AML-193 (cell line): ENCODE measurements at regions not wholly inside any gene's neighbourhood (a gene's known extent, or its start where the extent isn't known, plus 50 kb on each side); places are given as distances from the start of the nearest gene placed in this dataset.
"Not testable (repeated sequence)": the region's sequence is repeated elsewhere in the genome, so short reads cannot be mapped to it uniquely, and the experiment has no call there.

Experiments
- DNase-seq, 2 experiments: peaks; one replicate each; lab custom pipeline; 2025; lab: John Stamatoyannopoulos, UW

DNA sequence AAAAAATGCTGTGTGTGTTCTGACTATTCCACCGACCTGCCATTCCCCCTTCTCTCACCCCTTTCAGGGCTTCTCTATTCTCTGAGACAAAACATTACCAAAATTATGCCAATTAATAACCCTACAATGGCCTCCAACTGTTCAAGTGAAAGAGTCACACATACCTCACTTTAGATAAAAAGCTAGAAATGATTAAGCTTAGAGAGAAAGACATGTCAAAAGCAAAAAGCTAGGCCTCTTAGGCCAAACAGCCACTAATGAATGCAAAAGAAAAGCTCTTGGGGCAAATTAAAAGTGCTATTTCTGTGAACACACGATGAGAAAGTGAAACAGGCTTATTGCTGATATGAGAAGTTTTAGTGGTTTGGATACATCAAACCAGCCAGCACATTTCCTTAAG, 279.6 kb upstream of the GRAMD2B start:
- no peak for DNase-seq

DNA sequence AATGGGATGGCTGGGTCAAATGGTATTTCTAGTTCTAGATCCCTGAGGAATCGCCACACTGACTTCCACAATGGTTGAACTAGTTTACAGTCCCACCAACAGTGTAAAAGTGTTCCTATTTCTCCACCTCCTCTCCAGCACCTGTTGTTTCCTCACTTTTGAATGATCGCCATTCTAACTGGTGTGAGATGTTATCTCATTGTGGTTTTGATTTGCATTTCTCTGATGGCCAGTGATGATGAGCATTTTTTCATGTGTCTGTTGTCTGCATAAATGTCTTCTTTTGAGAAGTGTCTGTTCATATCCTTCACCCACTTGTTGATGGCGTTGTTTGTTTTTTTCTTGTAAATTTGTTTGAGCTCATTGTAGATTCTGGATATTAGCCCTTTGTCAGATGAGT, 272.9 kb upstream of the GRAMD2B start:
- not testable (repeated sequence) for DNase-seq

DNA sequence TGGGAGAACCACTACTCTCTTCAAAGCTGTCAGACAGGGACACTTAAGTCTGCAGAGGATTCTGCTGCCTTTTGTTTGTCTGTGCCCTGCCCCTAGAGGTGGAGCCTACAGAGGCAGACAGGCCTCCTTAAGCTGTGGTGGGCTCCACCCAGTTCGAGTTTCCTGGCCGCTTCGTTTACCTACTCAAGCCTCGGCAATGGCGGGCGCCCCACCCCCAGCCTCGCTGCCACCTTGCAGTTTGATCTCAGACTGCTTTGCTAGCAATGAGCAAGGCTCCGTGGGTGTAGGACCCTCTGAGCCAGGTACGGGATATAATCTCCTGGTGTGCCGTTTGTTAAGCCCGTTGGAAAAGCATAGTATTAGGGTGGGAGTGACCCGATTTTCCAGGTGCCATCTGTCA, 267.9 kb upstream of the GRAMD2B start:
- not testable (repeated sequence) for DNase-seq

DNA sequence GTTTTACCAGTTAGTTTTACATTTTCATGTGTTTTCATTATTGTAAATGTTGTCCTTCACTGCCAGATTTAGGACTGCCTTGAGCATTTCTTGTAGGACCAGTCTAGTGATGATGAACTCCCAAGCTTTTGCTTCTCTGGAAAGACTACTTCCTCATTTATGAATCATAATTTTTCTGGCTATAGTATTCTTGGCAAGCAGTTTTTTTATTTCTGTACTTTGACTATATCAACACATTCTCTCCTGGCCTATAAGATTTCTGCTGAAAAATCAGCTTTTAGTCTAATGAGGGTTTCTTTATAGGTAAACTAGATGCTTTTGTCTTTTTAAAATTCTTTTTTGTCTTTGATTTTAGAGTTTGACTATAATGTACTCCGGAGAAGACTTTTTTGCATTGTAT, 256.8 kb upstream of the GRAMD2B start:
- DNase-seq, result no peak

- no peak for DNase-seq
Measured at GRCh38 chr5:126168785-126169184, 254.4 kb upstream of the GRAMD2B start.

DNA sequence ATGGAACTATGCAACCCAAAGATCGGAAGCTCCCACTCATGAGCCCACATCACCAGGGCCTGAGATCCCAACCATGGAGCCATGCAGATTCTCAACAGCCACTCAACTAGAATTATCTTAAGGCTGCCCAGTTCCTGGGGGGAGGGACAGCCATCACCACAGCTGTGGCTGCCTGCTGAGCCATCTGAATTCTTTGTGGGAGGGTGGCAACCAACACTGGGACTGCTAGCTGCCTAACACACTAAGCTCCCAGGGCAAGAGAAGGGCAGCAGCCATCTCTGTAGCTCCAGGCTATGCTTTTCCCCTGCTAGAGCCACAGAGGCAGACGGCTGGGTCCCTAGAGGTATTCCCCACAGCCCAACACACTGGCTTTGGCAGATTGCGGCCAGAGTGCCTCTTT, 251.3 kb upstream of the GRAMD2B start:
- no peak for DNase-seq

DNA sequence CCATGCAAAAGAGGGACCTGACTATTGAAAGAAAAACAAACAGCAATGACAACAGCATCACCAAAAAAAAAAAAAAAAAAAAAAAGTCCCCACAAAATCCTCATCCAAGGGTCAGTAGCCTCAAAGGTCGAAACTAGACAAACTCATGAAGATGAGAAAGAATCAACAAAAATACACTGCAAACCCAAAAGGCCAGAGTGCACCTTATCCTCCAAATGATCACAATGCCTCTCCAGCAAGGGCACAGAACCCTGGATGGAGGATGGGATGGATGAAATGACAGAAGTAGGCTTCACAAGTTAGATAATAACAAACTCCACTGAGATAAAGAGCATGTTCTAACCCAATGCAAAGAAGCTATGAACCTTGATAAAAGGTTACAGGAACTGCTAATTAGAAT, 250.4 kb upstream of the GRAMD2B start:
- no peak for DNase-seq

GRCh38 chr5:126178521-126178920, 244.7 kb upstream of the GRAMD2B start:
- DNase-seq, result no peak

GRCh38 chr5:126182971-126183695, 240.1 kb upstream of the GRAMD2B start:
- no peak for DNase-seq

DNA sequence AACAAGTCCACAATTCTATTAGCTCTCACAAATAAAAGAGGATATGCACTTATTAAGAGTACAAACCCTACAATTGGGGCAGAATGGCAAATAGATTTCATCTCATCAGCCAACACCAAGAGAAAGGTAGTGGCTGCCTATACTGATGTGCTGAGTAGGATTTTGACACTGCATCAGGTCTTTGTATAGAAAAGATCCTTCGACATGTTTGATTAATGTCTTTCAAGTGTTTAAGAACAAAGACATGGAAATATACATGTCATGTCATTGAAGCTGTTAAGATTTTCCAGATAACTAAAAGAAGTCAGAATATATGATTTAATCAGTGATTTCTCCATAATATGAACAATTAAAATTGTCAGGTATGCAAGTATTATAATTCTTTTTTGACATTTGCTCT, 238.7 kb upstream of the GRAMD2B start:
- no peak for DNase-seq

GRCh38 chr5:126186210-126186609, 237.0 kb upstream of the GRAMD2B start:
- DNase-seq, result no peak

- no peak for DNase-seq
Measured at GRCh38 chr5:126188804-126189203, 234.4 kb upstream of the GRAMD2B start.

DNA sequence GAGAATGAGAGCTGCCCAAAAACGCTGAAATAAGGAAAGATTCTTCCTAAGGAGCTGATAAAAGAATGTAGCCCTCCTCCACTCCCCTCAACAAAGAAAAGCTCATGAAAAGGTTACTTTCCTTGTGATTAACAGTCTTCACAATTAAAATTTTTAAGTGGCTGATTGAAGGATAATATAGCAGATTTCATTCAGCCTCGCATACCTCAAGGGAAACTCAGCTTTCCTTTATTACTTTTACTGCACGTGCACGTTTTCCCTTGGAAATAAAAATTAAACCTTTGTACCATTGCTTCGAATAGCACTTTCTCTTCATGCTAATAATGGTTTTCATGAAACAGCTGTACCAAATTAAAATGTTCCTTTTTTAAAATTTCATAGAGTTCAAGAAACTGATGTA, 234.0 kb upstream of the GRAMD2B start:
- DNase-seq, result no peak

DNA sequence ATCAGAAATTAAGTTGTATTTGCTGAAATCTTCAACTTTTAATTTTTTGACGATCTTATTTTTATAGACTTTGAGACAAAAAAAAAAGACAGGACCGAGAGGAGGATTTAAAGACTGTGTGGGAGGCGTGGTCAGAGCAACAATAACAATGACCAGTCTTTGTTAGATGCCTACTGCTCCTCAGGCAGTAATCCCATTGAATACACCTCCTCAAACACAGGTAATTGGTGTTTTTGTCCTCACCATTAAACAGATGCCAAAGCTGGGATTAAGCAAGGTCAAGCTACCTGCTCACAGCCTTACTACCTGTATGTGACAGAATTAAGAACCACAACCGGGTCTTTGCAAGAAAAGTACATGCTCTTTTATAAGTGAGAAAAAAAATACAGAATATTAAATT, 233.3 kb upstream of the GRAMD2B start:
- DNase-seq, result no peak

- no peak for DNase-seq
Measured at GRCh38 chr5:126192226-126192625, 231.0 kb upstream of the GRAMD2B start.

- DNase-seq, result no peak
Measured at GRCh38 chr5:126195410-126196100, 227.7 kb upstream of the GRAMD2B start.

DNA sequence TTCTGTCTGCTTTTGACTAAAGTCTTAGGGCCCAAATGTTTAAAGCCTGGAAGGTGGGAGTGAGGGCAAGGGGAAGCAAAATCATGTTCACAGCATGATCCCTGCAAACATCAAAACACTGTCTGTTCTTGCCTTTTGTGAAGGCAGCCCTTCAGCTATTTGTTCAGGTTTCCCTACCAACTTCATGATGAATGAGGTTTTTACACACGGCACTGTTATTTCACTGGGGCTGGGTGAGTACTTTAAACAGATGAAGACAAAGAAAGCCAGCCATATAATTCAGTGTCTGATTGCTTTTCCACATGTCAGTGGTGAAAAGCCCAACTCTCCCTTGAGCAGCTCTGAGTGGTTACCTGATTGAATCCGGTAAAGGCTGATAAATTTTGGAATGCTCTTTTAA, 224.7 kb upstream of the GRAMD2B start:
- no peak for DNase-seq

DNA sequence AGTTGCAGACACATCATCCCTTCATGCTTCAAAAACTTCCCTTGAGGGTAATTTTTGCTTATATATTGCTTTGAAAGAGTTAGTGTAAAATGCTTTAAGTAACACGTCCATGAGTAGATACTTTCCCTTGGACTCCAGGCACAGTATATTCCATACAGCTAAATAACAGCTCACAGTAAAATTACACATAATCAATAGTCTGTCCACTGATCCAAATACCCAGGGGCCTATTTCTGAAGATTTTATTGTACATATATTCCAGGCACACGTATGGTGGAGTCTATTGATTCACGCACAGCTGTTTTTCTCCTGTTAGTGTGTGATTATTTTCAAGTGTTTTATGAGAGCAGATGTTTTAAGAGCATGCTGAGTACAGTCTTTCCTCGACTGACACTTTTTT, 223.7 kb upstream of the GRAMD2B start:
- DNase-seq, result no peak

DNA sequence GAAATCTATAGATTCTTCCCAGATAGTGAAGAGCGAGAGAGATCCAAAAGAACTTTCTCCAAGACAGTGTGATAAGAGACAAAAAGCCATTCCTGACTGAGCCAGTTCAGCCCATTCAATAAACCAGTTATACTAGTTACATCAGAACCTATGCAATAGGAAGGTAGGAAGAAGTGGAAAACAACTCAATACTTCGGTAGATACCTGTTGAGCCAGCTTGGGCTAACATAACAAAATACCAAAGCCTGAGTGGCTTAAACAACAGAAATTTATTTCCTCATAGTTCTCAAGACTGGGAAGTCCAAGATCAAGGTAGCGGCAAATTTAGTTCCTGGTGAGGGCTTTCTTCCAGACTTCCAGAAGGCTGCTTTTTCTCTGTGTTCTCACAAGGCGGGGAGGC, 214.5 kb upstream of the GRAMD2B start:
- DNase-seq, result no peak

DNA sequence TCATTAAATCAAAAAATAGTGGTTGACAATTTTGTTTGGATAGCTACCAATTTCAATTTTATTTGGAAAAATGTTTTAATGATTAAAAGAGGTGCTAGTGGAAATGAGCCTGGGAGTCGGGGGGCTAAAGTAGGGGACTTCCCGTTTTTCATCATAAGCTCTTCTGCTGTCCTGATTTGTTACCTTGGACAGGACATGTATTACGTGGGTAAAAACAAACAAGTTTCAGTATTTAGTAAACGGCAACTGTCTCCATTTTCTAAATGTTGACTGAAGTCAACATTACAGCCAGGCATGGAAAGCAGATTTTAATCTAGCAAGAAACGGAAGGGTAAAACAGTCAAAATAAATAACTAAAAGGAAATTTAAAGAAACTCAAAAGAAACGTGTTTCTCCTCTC, 212.3 kb upstream of the GRAMD2B start:
- no peak for DNase-seq

DNA sequence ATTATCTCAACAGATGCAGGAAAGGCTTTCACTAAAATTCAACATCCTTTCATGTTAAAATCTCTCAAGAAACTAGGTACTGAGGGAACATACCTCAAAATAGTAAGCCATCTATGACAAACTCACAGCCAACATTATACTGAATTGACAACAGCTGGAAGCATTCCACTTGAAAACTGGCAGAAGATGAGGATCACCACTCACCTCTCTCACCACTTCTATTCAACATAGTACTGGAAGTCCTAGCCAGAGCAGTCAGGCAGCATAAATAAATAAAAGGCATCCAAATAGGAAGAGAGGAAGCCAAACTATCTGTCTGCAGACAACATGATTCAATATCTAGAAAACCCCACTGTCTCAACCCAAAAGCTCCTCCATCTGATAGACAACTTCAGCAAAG, 203.6 kb upstream of the GRAMD2B start:
- DNase-seq, result no peak

DNA sequence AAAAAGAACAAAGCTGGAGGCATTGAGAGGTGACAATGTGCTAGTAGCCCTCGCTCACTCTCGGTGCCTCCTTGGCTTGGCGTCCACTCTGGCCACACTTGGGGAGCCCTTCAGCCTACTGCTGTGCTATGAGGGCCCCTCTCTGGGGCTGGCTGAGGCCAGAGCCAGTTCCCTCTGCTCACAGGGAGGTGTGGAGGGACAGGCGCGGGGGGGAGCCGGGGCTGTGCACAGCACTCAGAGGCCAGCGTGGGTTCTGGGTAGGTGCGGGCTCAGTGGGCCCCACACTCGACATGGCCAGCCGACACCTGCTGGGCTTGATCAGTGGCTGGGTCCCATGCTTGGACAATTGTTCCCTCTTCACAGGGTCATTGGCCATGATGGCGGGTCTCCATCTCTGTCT, 202.5 kb upstream of the GRAMD2B start:
- no peak for DNase-seq

DNA sequence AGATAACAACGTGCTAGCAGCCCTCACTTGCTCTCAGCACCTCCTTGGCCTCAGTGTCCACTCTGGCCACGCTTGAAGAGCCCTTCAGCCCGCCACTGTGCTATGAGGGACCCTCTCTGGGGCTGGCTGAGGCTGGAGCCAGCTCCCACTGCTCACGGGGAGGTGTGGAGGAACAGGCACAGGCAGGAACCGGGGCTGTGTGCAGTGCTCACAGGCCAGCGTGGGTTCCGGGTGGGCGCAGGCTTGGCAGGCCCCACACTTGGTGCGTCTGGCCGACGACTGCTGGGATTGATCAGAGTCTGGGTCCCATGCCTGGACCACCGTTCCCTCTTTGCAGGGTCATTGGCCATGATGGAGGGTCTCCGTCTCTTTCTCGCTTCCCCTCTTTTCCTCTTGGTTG, 194.3 kb upstream of the GRAMD2B start:
- DNase-seq, result no peak

- DNase-seq, result no peak
Measured at GRCh38 chr5:126233256-126233655, 190.0 kb upstream of the GRAMD2B start.
